GM23248 (cell line): ENCODE measurements at regions not wholly inside any gene's neighbourhood (a gene's known extent, or its start where the extent isn't known, plus 50 kb on each side); places are given as distances from the start of the nearest gene placed in this dataset.

Experiments used
- DNase-seq: peaks from one replicate; pipeline ENCODE4 v3.0.0-alpha.2; 2015
- H2AFZ ChIP-seq: fragments of 200-600 bp; sonication (generic); 2 replicates; pipeline ENCODE4 v1.6.1; 2016; ENCODE audit warnings: antibody characterized with exemption
- H3F3A ChIP-seq: fragments of 200-600 bp; sonication (generic); 2 replicates; pipeline ENCODE4 v1.6.1; 2016; ENCODE audit warnings: mild to moderate bottlenecking, antibody characterized with exemption, mixed run types; ENCODE audit not compliant: insufficient read depth
- H3K27ac ChIP-seq: fragments of 200-600 bp; sonication (generic); 2 replicates; pipeline ENCODE4 v1.5.1; 2016; ENCODE audit warnings: mild to moderate bottlenecking
- H3K27me3 ChIP-seq: fragments of 200-600 bp; sonication (generic); replicated peaks from 2 replicates; pipeline ENCODE4 v1.6.1; 2016; ENCODE audit warnings: mild to moderate bottlenecking; ENCODE audit not compliant: insufficient read depth
- H3K36me3 ChIP-seq: fragments of 200-600 bp; sonication (generic); 2 replicates; pipeline ENCODE4 v1.6.1; 2016; ENCODE audit warnings: low read depth, mild to moderate bottlenecking
- H3K4me1 ChIP-seq: fragments of 200-600 bp; sonication (generic); 2 replicates; pipeline ENCODE4 v1.6.1; 2016; ENCODE audit warnings: mild to moderate bottlenecking; ENCODE audit not compliant: insufficient read depth
- H3K4me2 ChIP-seq: fragments of 200-600 bp; sonication (generic); one replicate; pipeline ENCODE4 v1.6.1; 2016; ENCODE audit warnings: mild to moderate bottlenecking; ENCODE audit not compliant: unreplicated experiment
- H3K4me3 ChIP-seq: fragments of 200-600 bp; sonication (generic); 2 replicates; pipeline ENCODE4 v1.5.1; 2016; ENCODE audit warnings: mild to moderate bottlenecking
- H3K79me2 ChIP-seq: fragments of 200-600 bp; sonication (generic); 2 replicates; pipeline ENCODE4 v1.6.1; 2016; ENCODE audit warnings: mild to moderate bottlenecking; ENCODE audit not compliant: insufficient read depth
- H3K9ac ChIP-seq: fragments of 200-600 bp; sonication (generic); 2 replicates; pipeline ENCODE4 v1.6.1; 2016; ENCODE audit warnings: mild to moderate bottlenecking
- H3K9me2 ChIP-seq: fragments of 200-600 bp; sonication (generic); 2 replicates; pipeline ENCODE4 v1.6.1; 2016; ENCODE audit warnings: mixed run types, mild to moderate bottlenecking, moderate library complexity; ENCODE audit not compliant: insufficient read depth
- H3K9me3 ChIP-seq: fragments of 200-600 bp; sonication (generic); one replicate; pipeline ENCODE4 v1.6.1; 2017; ENCODE audit warnings: low read depth
- H4K20me1 ChIP-seq: fragments of 200-600 bp; sonication (generic); 2 replicates; pipeline ENCODE4 v1.6.0; 2016; ENCODE audit not compliant: insufficient read depth
- EZH2 ChIP-seq: fragments of 200-600 bp; sonication (generic); IDR thresholded peaks from 2 replicates; pipeline ENCODE4 v1.6.1; 2018; ENCODE audit warnings: antibody characterized with exemption, mild to moderate bottlenecking; ENCODE audit not compliant: insufficient read depth, poor library complexity, severe bottlenecking
- EZH2phosphoT487 ChIP-seq: fragments of 200-600 bp; sonication (generic); IDR thresholded peaks from 2 replicates; pipeline ENCODE4 v1.6.1; 2018; ENCODE audit warnings: antibody characterized with exemption, moderate library complexity, mild to moderate bottlenecking, low read depth; ENCODE audit not compliant: insufficient read depth
- WGBS, 2 experiments: methylation state at CpG; one replicate each; pipeline ENCODE4 v1.1.6; 2015 to 2017; ENCODE audit warnings: low lambda C conversion rate in 2 of 2, low coverage in 1 of 2; ENCODE audit errors: missing lambda C conversion rate in 2 of 2; 5-methylcytosine and 5-hydroxymethylcytosine counted together
- in situ Hi-C: fragments of 300-500 bp; cut with MboI; formaldehyde crosslinking; loops from 2 replicates; pipeline ENCODE4 v1.15.0; 2020

DNA sequence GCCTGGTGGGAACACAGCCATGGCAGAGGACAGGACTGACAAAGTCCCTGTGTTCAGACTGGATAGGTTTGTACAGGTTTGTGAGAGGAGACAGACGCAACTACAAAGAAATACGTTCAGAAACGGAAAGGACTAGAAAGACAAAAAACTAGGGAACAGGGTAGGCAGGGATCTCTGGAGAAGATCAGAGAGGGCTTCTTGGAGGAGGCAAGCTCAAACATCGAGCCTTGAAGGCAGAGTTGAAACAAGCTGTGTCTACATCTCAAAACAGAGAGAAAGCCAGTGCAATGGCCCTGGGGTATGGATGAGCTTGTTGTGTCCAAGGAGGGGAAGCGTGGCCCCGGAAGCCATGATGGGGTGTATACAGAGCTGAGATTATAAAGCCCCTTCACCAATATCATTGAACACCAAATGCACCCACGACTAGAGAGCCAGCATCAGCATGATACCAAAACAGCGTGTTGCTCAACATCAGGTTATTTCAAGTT, 89.6 kb upstream of the NCOR2 start:
- H2AFZ ChIP-seq, result no peak overlapping the region
- H3K9ac ChIP-seq, result no peak overlapping the region
- no peaks in the 10 kb centered on the region for H3K9me3 ChIP-seq
- no peaks in the 10 kb centered on the region for H3K9me2 ChIP-seq
- H3K4me1 ChIP-seq, result peaks cover 16% of the 10 kb centered on the region
- H3K27me3 ChIP-seq, result no peaks in the 10 kb centered on the region
- no peak for DNase-seq
- H3K27ac ChIP-seq, result no peak overlapping the region
- H4K20me1 ChIP-seq, result no peaks in the 10 kb centered on the region
- TF ChIP-seq EZH2phosphoT487 (no peak), EZH2 (no peak)
- H3F3A ChIP-seq, result 0 out of 2 replicates have a peak, but pooled peaks cover 13% of the 10 kb centered on the region
- H3K4me2 ChIP-seq, result no peak overlapping the region
- H3K4me3 ChIP-seq, result no peak overlapping the region
- in situ Hi-C loops, result no loop called here
- H3K36me3 ChIP-seq, result no peaks in the 10 kb centered on the region
- 64 to 68% methylated on average over 8 of the region's 8 CpGs for WGBS, 2 experiments
- H3K79me2 ChIP-seq, result no peaks in the 10 kb centered on the region

DNA sequence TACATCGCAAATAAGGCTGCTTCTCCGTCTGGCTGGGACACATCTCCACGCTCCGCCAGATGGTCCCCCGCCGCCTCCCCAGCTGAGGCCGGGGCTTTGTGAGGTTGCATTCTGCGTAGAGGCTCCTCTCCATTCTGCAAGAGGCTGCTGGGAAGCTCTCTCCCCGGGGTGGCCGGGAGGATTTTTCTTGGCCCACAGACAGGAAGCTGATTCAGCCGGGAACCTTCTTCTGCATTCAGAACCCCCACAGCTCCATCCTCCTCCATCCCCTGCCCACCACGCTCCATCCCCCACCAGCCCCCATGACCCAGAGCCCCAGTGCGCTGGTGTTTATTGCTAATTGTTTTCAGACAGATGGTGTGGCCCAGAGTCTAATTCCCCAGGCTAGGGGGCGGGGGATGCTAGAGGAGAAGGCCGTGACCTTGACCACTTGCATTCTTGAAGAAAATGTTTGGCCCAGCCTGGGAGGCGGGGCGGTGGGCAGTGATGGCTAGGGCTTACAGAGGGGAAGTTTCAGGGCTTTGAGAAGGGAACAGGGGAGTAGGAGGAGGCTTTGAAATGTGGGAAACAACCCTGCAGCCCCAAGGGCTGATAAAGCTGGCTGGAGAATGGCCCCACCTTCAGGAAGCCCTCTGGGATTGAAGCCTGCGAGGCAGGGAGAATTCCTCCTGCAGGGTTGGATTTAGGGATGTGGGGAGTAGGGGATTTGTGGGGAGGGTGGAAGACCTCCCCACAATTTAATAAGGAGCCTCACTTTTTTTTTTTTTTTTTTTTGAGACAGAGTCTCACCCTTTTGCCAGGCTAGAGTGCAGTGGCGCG, 88.5 kb upstream of the NCOR2 start:
- Histone ChIP-seq H2AFZ (peak overlapping the region; percentile 54), H3K4me1 (peaks cover 16% of the 10 kb centered on the region)
- in situ Hi-C loops, result no loop called here

DNA sequence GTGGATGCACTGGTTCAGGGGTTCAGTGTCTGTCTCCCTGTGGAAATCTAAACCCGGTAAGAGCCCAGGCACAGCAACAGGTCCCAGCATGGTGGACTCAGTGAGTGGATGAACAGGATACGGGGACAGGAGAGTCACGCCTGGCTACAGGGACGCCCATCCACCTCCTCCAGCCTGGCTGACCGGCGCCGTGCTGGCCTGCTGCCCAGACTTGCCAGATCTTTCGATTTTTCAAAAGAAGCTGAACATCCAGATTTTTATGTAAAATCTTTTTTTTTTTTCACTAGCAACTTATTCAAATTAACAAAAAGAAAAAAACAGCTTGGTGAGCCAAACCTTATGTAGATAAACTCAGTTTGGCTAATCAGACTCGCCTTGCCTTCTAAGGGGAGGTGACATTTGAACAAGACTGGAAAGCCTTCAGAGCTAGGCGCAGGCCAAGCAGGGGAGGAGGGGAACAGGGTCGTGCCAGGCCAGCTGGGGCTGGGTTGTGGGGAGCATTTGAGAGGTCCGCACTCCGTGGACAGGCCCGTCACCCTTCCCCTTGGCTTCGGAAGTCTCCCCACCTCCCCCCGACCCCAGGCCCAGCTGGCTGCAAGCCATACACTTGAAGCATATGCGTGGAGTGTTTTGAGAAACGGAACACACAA, 87.8 kb upstream of the NCOR2 start:
- H3K4me3 ChIP-seq, result 0 out of 2 replicates have a peak overlapping the region, but pooled peaks have one; percentile 21

More for the DNA sequence above, 88.5 kb upstream of the NCOR2 start:
- Histone ChIP-seq H3K27me3 (no peaks in the 10 kb centered on the region), H3K27ac (peak overlapping the region; percentile 47), H3F3A (0 out of 2 replicates have a peak, but pooled peaks cover 12% of the 10 kb centered on the region), H3K4me2 (peak overlapping the region; percentile 62), H3K4me3 (peak overlapping the region; percentile 21; the same call in 1 of the 2 replicates), H3K9me3 (no peaks in the 10 kb centered on the region), H3K79me2 (no peaks in the 10 kb centered on the region), H3K36me3 (no peaks in the 10 kb centered on the region), H4K20me1 (no peaks in the 10 kb centered on the region), H3K9me2 (no peaks in the 10 kb centered on the region), H3K9ac (peak overlapping the region; percentile 53)
- no peak for TF ChIP-seq EZH2phosphoT487
- no peak for TF ChIP-seq EZH2
- peak; percentile 83 for DNase-seq
- 22 to 25% methylated on average over 18 to 20 of the region's 20 CpGs for WGBS, 2 experiments

DNA sequence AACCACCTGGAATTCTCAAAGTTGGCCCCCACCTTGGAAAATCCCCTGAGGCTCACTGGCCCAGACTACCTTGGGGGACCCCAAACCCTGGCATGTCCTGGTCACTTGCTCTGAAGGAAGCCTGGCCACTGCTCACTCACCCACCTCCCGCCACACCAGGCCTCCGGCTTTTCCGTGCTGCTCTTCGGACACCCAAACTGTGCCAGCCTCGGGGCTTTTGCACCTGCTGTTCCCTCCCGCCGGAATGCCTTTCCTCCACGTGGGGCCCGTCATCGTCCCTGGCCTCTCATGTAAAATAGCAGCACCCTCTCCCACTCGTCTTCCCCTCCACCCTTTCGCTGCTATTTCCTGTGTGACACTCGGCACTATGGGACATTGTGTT, 87.2 kb upstream of the NCOR2 start:
- Histone ChIP-seq H4K20me1 (no peaks in the 10 kb centered on the region), H3K9ac (peak overlapping the region; percentile 53; the same call in 1 of the 2 replicates), H3K79me2 (no peaks in the 10 kb centered on the region), H3K9me3 (no peaks in the 10 kb centered on the region), H3K4me3 (no peak overlapping the region), H3K4me1 (peaks cover 16% of the 10 kb centered on the region), H3F3A (0 out of 2 replicates have a peak, but pooled peaks cover 12% of the 10 kb centered on the region), H3K27ac (no peak overlapping the region), H3K36me3 (no peaks in the 10 kb centered on the region), H2AFZ (peak overlapping the region; percentile 54), H3K9me2 (no peaks in the 10 kb centered on the region), H3K4me2 (peak overlapping the region; percentile 62), H3K27me3 (no peaks in the 10 kb centered on the region)
- DNase-seq, result no peak
- TF ChIP-seq EZH2 (no peak), EZH2phosphoT487 (no peak)
- WGBS, 2 experiments, result 69 to 74% methylated on average over 13 of the region's 13 CpGs
- in situ Hi-C loops, result no loop called here

More for the DNA sequence above, 87.8 kb upstream of the NCOR2 start:
- DNase-seq, result peak; percentile 65
- H2AFZ ChIP-seq, result peak overlapping the region; percentile 54
- H3K36me3 ChIP-seq, result no peaks in the 10 kb centered on the region
- in situ Hi-C loops, result no loop called here
- no peaks in the 10 kb centered on the region for H3K27me3 ChIP-seq
- H3K79me2 ChIP-seq, result no peaks in the 10 kb centered on the region
- H3K9me3 ChIP-seq, result no peaks in the 10 kb centered on the region
- peak overlapping the region; percentile 47 for H3K27ac ChIP-seq
- H3K4me2 ChIP-seq, result peak overlapping the region; percentile 62
- TF ChIP-seq EZH2 (no peak), EZH2phosphoT487 (no peak)
- H3K9me2 ChIP-seq, result no peaks in the 10 kb centered on the region
- H3K9ac ChIP-seq, result peak overlapping the region; percentile 53
- 0 out of 2 replicates have a peak, but pooled peaks cover 12% of the 10 kb centered on the region for H3F3A ChIP-seq
- peaks cover 16% of the 10 kb centered on the region for H3K4me1 ChIP-seq
- H4K20me1 ChIP-seq, result no peaks in the 10 kb centered on the region
- 6 to 10% methylated on average over 17 to 18 of the region's 18 CpGs for WGBS, 2 experiments
